ENCODE measurements at regions not wholly inside any gene's neighbourhood (a gene's known extent, or its start where the extent isn't known, plus 50 kb on each side); places are given as distances from the start of the nearest gene placed in this dataset.

GRCh38 chr2:228261546-228261945 lies 80.1 kb upstream of the SPHKAP start:
- H3K4me1 ChIP-seq (ENCODE audit: control insufficient read depth, insufficient read depth, low read length) = no peaks in the 10 kb centered on the region
- no peaks in the 10 kb centered on the region for H3K9me3 ChIP-seq (ENCODE audit: control insufficient read depth, low read length)
- no peak overlapping the region for H3K27ac ChIP-seq (ENCODE audit: low read length)
- 83% methylated on average over 7 of the region's 7 CpGs for WGBS
- DNase-seq (no peak), ATAC-seq (no peak)
- H3K27me3 ChIP-seq (ENCODE audit: control insufficient read depth, insufficient read depth) = no peaks in the 10 kb centered on the region
- intact Hi-C loops (cut with DNase I) = no loop called here
- no peak overlapping the region for H3K4me3 ChIP-seq (ENCODE audit: low read length)

GRCh38 chr2:228257379-228257778 lies 75.9 kb upstream of the SPHKAP start:
- no peak for DNase-seq
- no peak overlapping the region for H3K4me3 ChIP-seq (ENCODE audit: low read length)
- no peaks in the 10 kb centered on the region for H3K9me3 ChIP-seq (ENCODE audit: control insufficient read depth, low read length)
- H3K27me3 ChIP-seq (ENCODE audit: control insufficient read depth, insufficient read depth) = no peaks in the 10 kb centered on the region
- H3K27ac ChIP-seq (ENCODE audit: low read length) = no peak overlapping the region
- intact Hi-C loops (cut with DNase I) = no loop called here
- H3K4me1 ChIP-seq (ENCODE audit: control insufficient read depth, insufficient read depth, low read length) = no peaks in the 10 kb centered on the region
- ATAC-seq = no peak

GRCh38 chr2:228253752-228254151 lies 72.3 kb upstream of the SPHKAP start:
- Histone ChIP-seq H3K4me3 (ENCODE audit: low read length) (no peak overlapping the region), H3K4me1 (ENCODE audit: control insufficient read depth, insufficient read depth, low read length) (no peaks in the 10 kb centered on the region), H3K9me3 (ENCODE audit: control insufficient read depth, low read length) (no peaks in the 10 kb centered on the region), H3K27ac (ENCODE audit: low read length) (no peak overlapping the region), H3K27me3 (ENCODE audit: control insufficient read depth, insufficient read depth) (no peaks in the 10 kb centered on the region)
- 65% methylated on average over 2 of the region's 2 CpGs for WGBS
- DNase-seq = no peak
- ATAC-seq = no peak
- intact Hi-C loops (cut with DNase I) = no loop called here

GRCh38 chr2:228247335-228247734 lies 65.8 kb upstream of the SPHKAP start:
- DNase-seq (no peak), ATAC-seq (no peak)
- 90% methylated on average over 2 of the region's 2 CpGs for WGBS
- intact Hi-C loops (cut with DNase I) = no loop called here
- no peak overlapping the region for H3K4me3 ChIP-seq (ENCODE audit: low read length)
- no peaks in the 10 kb centered on the region for H3K27me3 ChIP-seq (ENCODE audit: control insufficient read depth, insufficient read depth)
- no peaks in the 10 kb centered on the region for H3K9me3 ChIP-seq (ENCODE audit: control insufficient read depth, low read length)
- no peaks in the 10 kb centered on the region for H3K4me1 ChIP-seq (ENCODE audit: control insufficient read depth, insufficient read depth, low read length)
- no peak overlapping the region for H3K27ac ChIP-seq (ENCODE audit: low read length)

- Histone ChIP-seq H3K4me1 (ENCODE audit: control insufficient read depth, insufficient read depth, low read length) (no peaks in the 10 kb centered on the region), H3K4me3 (ENCODE audit: low read length) (no peak overlapping the region), H3K9me3 (ENCODE audit: control insufficient read depth, low read length) (no peaks in the 10 kb centered on the region), H3K27ac (ENCODE audit: low read length) (no peak overlapping the region), H3K27me3 (ENCODE audit: control insufficient read depth, insufficient read depth) (no peaks in the 10 kb centered on the region)
- DNase-seq (no peak), ATAC-seq (no peak)
- 89% methylated on average over 4 of the region's 4 CpGs for WGBS
- intact Hi-C loops (cut with DNase I) = no loop called here
Measured at GRCh38 chr2:228245601-228246000, 64.1 kb upstream of the SPHKAP start.

- intact Hi-C loops (cut with DNase I) = no loop called here
- H3K4me1 ChIP-seq (ENCODE audit: control insufficient read depth, insufficient read depth, low read length) = no peaks in the 10 kb centered on the region
- WGBS = 89% methylated on average over 1 of the region's 1 CpG
- no peaks in the 10 kb centered on the region for H3K27me3 ChIP-seq (ENCODE audit: control insufficient read depth, insufficient read depth)
- H3K4me3 ChIP-seq (ENCODE audit: low read length) = no peak overlapping the region
- ATAC-seq = no peak
- no peak overlapping the region for H3K27ac ChIP-seq (ENCODE audit: low read length)
- H3K9me3 ChIP-seq (ENCODE audit: control insufficient read depth, low read length) = no peaks in the 10 kb centered on the region
- no peak for DNase-seq
Measured at GRCh38 chr2:228242591-228242990, 61.1 kb upstream of the SPHKAP start.

GRCh38 chr2:228239907-228240561 lies 58.5 kb upstream of the SPHKAP start:
- ATAC-seq (no peak), DNase-seq (no peak)
- Histone ChIP-seq H3K4me1 (ENCODE audit: control insufficient read depth, insufficient read depth, low read length) (no peaks in the 10 kb centered on the region), H3K27ac (ENCODE audit: low read length) (no peak overlapping the region), H3K27me3 (ENCODE audit: control insufficient read depth, insufficient read depth) (no peaks in the 10 kb centered on the region), H3K9me3 (ENCODE audit: control insufficient read depth, low read length) (no peaks in the 10 kb centered on the region), H3K4me3 (ENCODE audit: low read length) (no peak overlapping the region)
- intact Hi-C loops (cut with DNase I) = no loop called here
- WGBS = 65% methylated on average over 2 of the region's 2 CpGs

GRCh38 chr2:228239207-228239906 lies 57.9 kb upstream of the SPHKAP start:
- intact Hi-C loops (cut with DNase I) = no loop called here
- Histone ChIP-seq H3K27me3 (ENCODE audit: control insufficient read depth, insufficient read depth) (no peaks in the 10 kb centered on the region), H3K4me1 (ENCODE audit: control insufficient read depth, insufficient read depth, low read length) (no peaks in the 10 kb centered on the region), H3K4me3 (ENCODE audit: low read length) (no peak overlapping the region), H3K9me3 (ENCODE audit: control insufficient read depth, low read length) (no peaks in the 10 kb centered on the region), H3K27ac (ENCODE audit: low read length) (no peak overlapping the region)
- WGBS = 45% methylated on average over 1 of the region's 1 CpG
- ATAC-seq (no peak), DNase-seq (no peak)

All from right cardiac atrium (tissue), 5 donors.